ENCODE measurements at regions not wholly inside any gene's neighbourhood (a gene's known extent, or its start where the extent isn't known, plus 50 kb on each side); places are given as distances from the start of the nearest gene placed in this dataset.

- Histone ChIP-seq H3K4me3 (no peak overlapping the region), H3K27ac (no peak overlapping the region), H3K4me1 (no peaks in the 10 kb centered on the region), H3K9me3 (peaks cover 12% of the 10 kb centered on the region), H3K4me2 (no peak overlapping the region)
- no peak for DNase-seq (ENCODE audit: low read depth in 1 of 2, low spot score in 1 of 2)
- ChIA-PET CTCF (no interaction called here), POLR2A (no interaction called here)
- 0 out of 6 replicates have a peak, but pooled peaks of 1 of the 2 experiments have one; percentile 33 for ATAC-seq
- 0% methylated on average over 7 of the region's 7 CpGs for WGBS (ENCODE audit: missing lambda C conversion rate)
- FAIRE-seq: no peak
- TF ChIP-seq HOXB13 (CRISPR knock-in tag; IDR thresholded peaks at IDR 0.05; ENCODE audit: low read depth): no peak
- TF ChIP-seq POLR2A (IDR thresholded peaks at IDR 0.05; ENCODE audit: low read length): 0 out of 2 replicates have a peak, but pooled peaks have one; percentile 10
Measured at GRCh38 chr19:28020619-28021258, 1192.2 kb downstream of the UQCRFS1 start.

GRCh38 chr19:28019901-28020300, 1193.0 kb downstream of the UQCRFS1 start:
- TF ChIP-seq USF2 (IDR thresholded peaks at IDR 0.05): no peak
- TF ChIP-seq ESRRA (IDR thresholded peaks at IDR 0.05; ENCODE audit: borderline replicate concordance, low read length): no peak
- no peak for TF ChIP-seq ZFP36 (IDR thresholded peaks at IDR 0.05; ENCODE audit: borderline replicate concordance, partially characterized antibody)
- TF ChIP-seq HOXA7 (CRISPR knock-in tag; IDR thresholded peaks at IDR 0.05): no peak
- no peak for TF ChIP-seq POLR2AphosphoS2 (conservative IDR thresholded peaks at IDR 0.05; ENCODE audit: low read length)
- TF ChIP-seq RNF2 (IDR thresholded peaks at IDR 0.05; ENCODE audit: borderline replicate concordance, low read depth): no peak
- no peak for TF ChIP-seq ZNF302 (CRISPR knock-in tag; IDR thresholded peaks at IDR 0.05)
- no peak for TF ChIP-seq FOXS1 (CRISPR knock-in tag; IDR thresholded peaks at IDR 0.05)
- TF ChIP-seq NFE2L2 (conservative IDR thresholded peaks at IDR 0.05; ENCODE audit: low read length): no peak
- TF ChIP-seq ELK1 (IDR thresholded peaks at IDR 0.05; ENCODE audit: low read depth, low read length): no peak
- no peak for TF ChIP-seq EP300 (IDR thresholded peaks at IDR 0.05)
- 14% methylated on average over 7 of the region's 7 CpGs for WGBS (ENCODE audit: missing lambda C conversion rate)
- H3K9me3 ChIP-seq: peaks cover 9% of the 10 kb centered on the region
- FAIRE-seq (peak; percentile 18), DNase-seq (ENCODE audit: low read depth in 1 of 2, low spot score in 1 of 2) (no peak), ATAC-seq (no peak)
- ChIA-PET CTCF (no interaction called here), POLR2A (no interaction called here)
- no peak overlapping the region for H3K4me2 ChIP-seq
- H3K4me3 ChIP-seq: no peak overlapping the region
- no peak overlapping the region for H3K27ac ChIP-seq
- H3K4me1 ChIP-seq: no peaks in the 10 kb centered on the region

GRCh38 chr19:28019371-28019770, 1193.6 kb downstream of the UQCRFS1 start:
- H3K27ac ChIP-seq: no peak overlapping the region
- H3K4me1 ChIP-seq: no peaks in the 10 kb centered on the region
- TF ChIP-seq NPAS2 (CRISPR knock-in tag; IDR thresholded peaks at IDR 0.05; ENCODE audit: borderline replicate concordance) (no peak), RFX5 (IDR thresholded peaks at IDR 0.05) (no peak), BCL3 (IDR thresholded peaks at IDR 0.05) (no peak)
- 13% methylated on average over 7 of the region's 7 CpGs for WGBS (ENCODE audit: missing lambda C conversion rate)
- H3K4me3 ChIP-seq: no peak overlapping the region
- CTCF ChIA-PET: no interaction called here
- ATAC-seq: no peak
- H3K9me3 ChIP-seq: peaks cover 10% of the 10 kb centered on the region
- POLR2A ChIA-PET: no interaction called here
- FAIRE-seq: no peak
- DNase-seq (ENCODE audit: low read depth in 1 of 2, low spot score in 1 of 2): no peak
- no peak overlapping the region for H3K4me2 ChIP-seq

- ChIA-PET CTCF (interaction anchor here (1.0 to 1.1 kb wide), 3 partner anchors 9 to 18 kb away, joined by 3 read pairs; no protein-coding TSS in a partner anchor), POLR2A (no interaction called here)
- no peak overlapping the region for H3K4me2 ChIP-seq
- no peak overlapping the region for H3K27ac ChIP-seq
- H3K4me1 ChIP-seq: no peaks in the 10 kb centered on the region
- H3K9me3 ChIP-seq: peaks cover 10% of the 10 kb centered on the region
- TF ChIP-seq MAZ (IDR thresholded peaks at IDR 0.05; ENCODE audit: borderline replicate concordance, low read depth, low read length): no peak
- TF ChIP-seq HDAC2 (IDR thresholded peaks at IDR 0.05): no peak
- TF ChIP-seq JUNB (IDR thresholded peaks at IDR 0.05): no peak
- no peak for TF ChIP-seq NFE2L2 (conservative IDR thresholded peaks at IDR 0.05; ENCODE audit: low read length)
- no peak for TF ChIP-seq TP53 (CRISPR knock-in tag; IDR thresholded peaks at IDR 0.05)
- no peak for TF ChIP-seq MYC (IDR thresholded peaks at IDR 0.05; ENCODE audit: borderline replicate concordance, low read length)
- TF ChIP-seq SREBF2 (IDR thresholded peaks at IDR 0.05): no peak
- TF ChIP-seq BCL3 (IDR thresholded peaks at IDR 0.05): no peak
- TF ChIP-seq RARB (CRISPR knock-in tag; IDR thresholded peaks at IDR 0.05): no peak
- TF ChIP-seq FOSL2 (IDR thresholded peaks at IDR 0.05): no peak
- TF ChIP-seq FOSL2 (CRISPR knock-in tag; IDR thresholded peaks at IDR 0.05): no peak
- TF ChIP-seq POLR2AphosphoS2 (conservative IDR thresholded peaks at IDR 0.05; ENCODE audit: low read length): no peak
- no peak for TF ChIP-seq ZFP36 (IDR thresholded peaks at IDR 0.05; ENCODE audit: borderline replicate concordance, partially characterized antibody)
- H3K4me3 ChIP-seq: no peak overlapping the region
- DNase-seq (ENCODE audit: low read depth in 1 of 2, low spot score in 1 of 2) (no peak), FAIRE-seq (no peak), ATAC-seq (no peak)
- WGBS (ENCODE audit: missing lambda C conversion rate): 6% methylated on average over 5 of the region's 5 CpGs
Measured at GRCh38 chr19:28018499-28018898, 1194.5 kb downstream of the UQCRFS1 start.

All from A549 (cell line).